Activated T-cell treated with anti-CD3 and anti-CD28 coated beads, Interleukin-2, amount 50 U/mL, for 1 hour (primary cell): ENCODE measurements at regions not wholly inside any gene's neighbourhood (a gene's known extent, or its start where the extent isn't known, plus 50 kb on each side); places are given as distances from the start of the nearest gene placed in this dataset.
"Not testable (repeated sequence)": the region's sequence is repeated elsewhere in the genome, so short reads cannot be mapped to it uniquely, and the experiment has no call there.

ENCODE experiments used
- DNase-seq: peaks from one replicate; pipeline ENCODE4 v3.0.0-alpha.2; 2020

GRCh38 chr2:194483041-194483440 is 1174.0 kb upstream of the SLC39A10 start:
- no peak for DNase-seq

GRCh38 chr2:194465641-194466040 is 1191.4 kb upstream of the SLC39A10 start:
- no peak for DNase-seq

GRCh38 chr2:194464964-194465638 is 1191.9 kb upstream of the SLC39A10 start:
- DNase-seq: no peak

- DNase-seq: not testable (repeated sequence)
Measured at GRCh38 chr2:194462883-194463282, 1194.1 kb upstream of the SLC39A10 start.

- DNase-seq: no peak
Measured at GRCh38 chr2:194455358-194455757, 1201.7 kb upstream of the SLC39A10 start.

- DNase-seq: no peak
Measured at GRCh38 chr2:194452504-194452903, 1204.5 kb upstream of the SLC39A10 start.

GRCh38 chr2:194445226-194445625 is 1211.8 kb upstream of the SLC39A10 start:
- DNase-seq: no peak

- DNase-seq: no peak
Measured at GRCh38 chr2:194443926-194444325, 1213.1 kb upstream of the SLC39A10 start.

- no peak for DNase-seq
Measured at GRCh38 chr2:194424683-194425209, 1232.3 kb upstream of the SLC39A10 start.

GRCh38 chr2:194411221-194411620 is 1245.8 kb upstream of the SLC39A10 start:
- DNase-seq: no peak

- no peak for DNase-seq
Measured at GRCh38 chr2:194395818-194396217, 1261.2 kb upstream of the SLC39A10 start.

- no peak for DNase-seq
Measured at GRCh38 chr2:194385376-194385775, 1271.7 kb upstream of the SLC39A10 start.

- DNase-seq: no peak
Measured at GRCh38 chr2:194383401-194383800, 1273.6 kb upstream of the SLC39A10 start.

- DNase-seq: no peak
Measured at GRCh38 chr2:194382221-194382620, 1274.8 kb upstream of the SLC39A10 start.

GRCh38 chr2:194380011-194380410 is 1277.0 kb upstream of the SLC39A10 start:
- no peak for DNase-seq

- DNase-seq: not testable (repeated sequence)
Measured at GRCh38 chr2:194367390-194367789, 1289.6 kb upstream of the SLC39A10 start.

- DNase-seq: no peak
Measured at GRCh38 chr2:194363878-194364277, 1293.1 kb upstream of the SLC39A10 start.

GRCh38 chr2:194363295-194363694 is 1293.7 kb upstream of the SLC39A10 start:
- DNase-seq: no peak

- DNase-seq: no peak
Measured at GRCh38 chr2:194352505-194352904, 1304.5 kb upstream of the SLC39A10 start.

GRCh38 chr2:194346193-194346592 is 1310.8 kb upstream of the SLC39A10 start:
- DNase-seq: no peak

- no peak for DNase-seq
Measured at GRCh38 chr2:194345347-194345746, 1311.7 kb upstream of the SLC39A10 start.

GRCh38 chr2:194343167-194343566 is 1313.9 kb upstream of the SLC39A10 start:
- DNase-seq: no peak

- no peak for DNase-seq
Measured at GRCh38 chr2:194332799-194333490, 1324.1 kb upstream of the SLC39A10 start.

GRCh38 chr2:194328456-194328855 is 1328.6 kb upstream of the SLC39A10 start:
- no peak for DNase-seq
